HG03060 (cell line): ENCODE measurements at regions not wholly inside any gene's neighbourhood (a gene's known extent, or its start where the extent isn't known, plus 50 kb on each side); places are given as distances from the start of the nearest gene placed in this dataset.

Source experiments
- ATAC-seq: cut with Tn5 transposase; IDR thresholded peaks from one replicate; pipeline ENCODE4 v1.9.1; 2021; ENCODE audit warnings: low read depth, moderate number of reproducible peaks; ENCODE audit not compliant: unreplicated experiment

DNA sequence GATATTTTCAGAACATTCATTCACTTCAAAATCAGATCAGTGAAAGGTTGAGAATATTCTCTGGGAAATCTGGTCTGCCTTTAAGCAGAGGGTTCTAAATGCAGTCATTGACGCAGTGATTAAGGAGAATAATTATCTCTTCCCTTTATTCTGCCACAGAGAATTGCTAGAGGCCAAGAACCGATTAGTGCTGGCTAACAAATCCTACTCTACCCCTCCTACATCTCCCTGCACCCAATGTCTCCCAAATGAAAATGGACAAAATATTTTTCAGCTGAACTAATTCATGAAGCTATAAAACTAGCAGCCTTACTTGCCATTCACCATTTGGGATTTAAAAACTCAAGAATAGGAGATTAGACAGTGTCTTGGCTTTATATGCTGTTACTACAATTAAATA lies 185.5 kb upstream of the SOX9 start:
- ATAC-seq: no peak

DNA sequence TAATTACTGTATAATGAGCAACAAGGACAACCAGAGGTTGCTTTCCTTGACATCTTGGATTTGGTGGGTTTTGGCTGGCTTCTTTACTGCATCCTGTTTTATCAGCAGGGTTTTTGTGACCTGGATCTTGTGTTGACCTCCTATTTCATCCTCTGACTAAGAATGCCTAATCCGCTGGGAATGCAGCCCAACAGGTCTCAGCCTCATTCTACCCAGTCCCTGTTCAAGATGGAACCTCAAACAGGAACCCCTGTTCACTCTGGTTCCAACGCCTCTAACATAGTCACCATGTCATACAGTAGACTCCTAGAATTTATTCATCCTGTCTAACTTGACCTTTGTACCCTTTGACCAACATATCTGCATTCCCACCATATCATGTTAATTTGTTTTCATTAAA lies 183.8 kb upstream of the SOX9 start:
- ATAC-seq: no peak

DNA sequence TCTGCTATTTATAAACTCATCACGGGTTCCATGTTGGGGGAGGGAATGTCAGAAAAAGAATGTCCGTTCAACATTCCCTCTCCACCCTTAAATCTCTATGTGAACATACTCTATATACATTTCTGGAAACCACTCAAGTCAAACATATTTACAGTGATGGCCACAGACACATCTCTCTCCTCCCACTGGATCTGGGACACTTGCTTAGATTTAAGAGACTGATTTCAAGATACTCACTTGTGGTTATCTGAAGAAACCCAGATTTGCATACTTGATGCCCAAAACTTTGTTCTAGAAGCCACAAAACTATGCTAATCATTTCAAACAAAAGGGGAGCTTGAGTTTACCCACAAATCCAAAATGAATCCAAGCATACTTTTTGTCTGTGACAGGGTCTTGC lies 182.9 kb upstream of the SOX9 start:
- no peak for ATAC-seq

DNA sequence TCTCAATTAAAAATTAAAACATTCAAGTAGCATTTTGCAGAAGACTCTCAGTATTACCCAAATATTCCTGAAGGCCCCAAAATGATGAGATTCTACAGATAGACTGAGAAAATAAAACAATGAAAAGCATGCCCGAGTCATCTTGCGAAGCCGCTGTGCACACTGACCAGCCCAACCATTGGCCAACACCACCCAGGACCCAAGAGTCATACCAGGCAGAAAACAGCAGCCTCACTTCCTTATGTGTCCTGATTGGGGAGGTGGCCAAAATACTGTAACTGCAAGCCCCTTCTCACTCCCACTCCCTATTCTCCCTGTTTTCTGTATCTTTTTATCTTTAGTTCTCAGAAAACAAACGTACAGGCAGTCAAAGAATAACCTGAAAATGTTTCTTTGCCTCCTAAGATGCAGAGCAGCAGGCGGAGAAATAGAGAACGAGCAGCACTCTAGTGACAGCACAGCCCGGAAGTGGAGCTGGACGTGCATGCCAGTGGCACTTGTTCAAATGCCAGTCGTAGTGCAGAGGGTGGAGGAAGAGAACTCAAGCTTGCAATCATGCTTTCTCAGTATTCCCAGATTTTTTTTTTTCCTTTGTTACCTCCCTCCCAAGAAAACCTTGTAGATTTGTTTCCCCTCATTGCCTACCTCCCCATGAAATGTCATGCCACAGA lies 182.3 kb upstream of the SOX9 start:
- ATAC-seq: no peak

DNA sequence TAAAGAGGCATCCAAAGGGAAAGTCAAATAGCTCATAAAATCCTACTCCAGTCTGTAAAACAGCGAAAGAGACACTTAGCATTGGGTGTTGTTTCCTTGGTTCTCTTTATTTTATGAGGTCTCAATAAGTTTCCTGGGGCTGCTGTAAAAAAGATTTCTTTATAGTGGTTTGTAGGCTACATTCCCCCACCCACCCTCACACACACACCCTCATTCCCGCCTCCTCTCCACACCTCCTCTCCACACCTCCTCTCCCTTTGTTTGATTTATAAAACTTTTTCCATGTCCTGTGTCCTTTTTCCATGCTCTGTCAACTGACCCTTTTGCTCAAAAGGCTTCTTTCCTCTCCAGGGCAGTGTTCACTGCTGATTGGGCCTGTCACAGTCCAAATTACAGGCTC lies 178.9 kb upstream of the SOX9 start:
- no peak for ATAC-seq

DNA sequence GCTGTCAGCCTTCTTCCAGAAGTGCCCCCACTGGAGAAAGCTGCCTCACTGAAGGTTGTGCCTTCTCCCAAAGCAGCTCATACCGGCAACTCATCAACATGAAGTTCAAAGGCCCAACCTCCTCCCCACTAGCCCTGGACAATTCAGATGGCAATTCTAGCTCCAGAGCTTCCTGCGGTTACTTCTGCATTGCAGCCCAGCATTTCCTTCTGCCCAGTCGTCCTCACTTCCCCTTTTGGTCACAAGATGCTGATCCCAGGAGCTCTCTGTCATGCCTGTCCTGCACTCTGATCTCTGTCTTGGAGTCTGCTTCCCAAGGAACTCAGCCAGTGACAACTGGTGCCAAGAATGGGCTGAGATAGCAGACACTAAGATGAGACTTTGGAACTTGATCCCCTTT lies 178.2 kb upstream of the SOX9 start:
- no peak for ATAC-seq

DNA sequence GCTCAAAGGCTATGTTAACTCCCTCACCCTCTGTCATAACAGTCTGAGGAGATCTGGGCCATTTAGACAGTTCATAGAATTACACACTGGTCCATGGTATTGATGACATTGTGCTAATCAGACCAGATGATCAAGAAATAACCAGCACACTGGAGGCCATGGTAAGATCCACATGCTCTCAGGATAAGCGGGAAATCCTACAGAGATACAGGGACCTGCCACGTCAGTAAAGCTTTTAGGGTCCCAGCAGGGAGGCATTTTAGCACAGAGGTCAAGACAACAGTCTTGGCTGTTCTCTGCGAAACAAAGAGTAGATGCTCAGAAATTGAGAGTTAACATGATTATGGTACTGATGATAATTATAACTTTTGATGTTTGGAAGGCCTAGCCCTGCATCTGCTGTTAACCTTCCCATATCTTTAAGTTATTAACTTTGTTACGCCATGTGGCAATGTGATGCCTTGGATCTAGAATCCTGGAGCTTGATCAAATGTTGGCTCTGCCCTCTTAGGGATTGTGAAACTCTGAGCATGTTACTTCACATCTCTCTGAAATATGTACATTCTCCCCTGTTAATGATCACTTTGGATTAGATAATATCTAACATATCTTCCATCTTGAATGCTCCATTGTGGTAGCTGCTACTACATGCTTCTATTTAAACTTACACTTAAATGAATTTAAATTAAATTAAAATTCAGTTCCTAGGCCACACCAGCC lies 172.0 kb upstream of the SOX9 start:
- no peak for ATAC-seq

DNA sequence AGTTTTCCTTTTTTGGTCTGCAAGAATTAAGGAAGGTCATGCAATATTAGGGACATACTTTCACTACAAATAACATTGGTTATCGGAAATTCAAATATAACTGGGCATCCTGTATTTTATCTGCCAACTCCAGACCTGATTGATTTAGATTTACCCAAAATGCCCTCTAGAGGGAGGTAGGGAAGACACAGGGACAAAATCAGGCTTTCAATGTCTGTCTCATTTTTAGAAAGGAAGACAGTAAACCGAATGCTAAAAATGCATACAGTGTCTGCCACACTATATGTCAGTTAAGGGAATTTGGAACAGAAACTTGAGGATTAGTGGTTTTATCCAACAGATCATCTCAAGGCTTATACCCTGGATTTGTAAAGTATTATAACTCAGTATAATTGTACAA lies 161.7 kb upstream of the SOX9 start:
- ATAC-seq: no peak

DNA sequence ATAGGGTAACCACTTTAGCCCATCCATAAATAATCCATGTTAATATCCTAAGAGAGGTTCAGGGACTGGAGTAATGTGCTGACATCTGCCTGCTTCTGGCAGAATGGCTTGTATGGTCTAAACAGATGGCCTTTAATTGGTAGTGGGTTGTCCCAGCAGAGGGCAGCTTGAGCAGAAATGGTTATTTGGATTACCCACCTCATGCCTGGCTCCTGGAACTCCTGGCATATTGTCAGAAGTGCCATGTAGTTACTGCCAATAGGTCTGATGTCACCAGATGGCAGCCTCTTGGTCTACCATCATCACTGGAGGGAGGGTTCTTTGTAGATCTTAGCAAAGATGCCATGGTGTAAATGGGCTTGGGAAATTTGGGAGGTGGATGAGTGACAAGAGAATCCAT lies 157.5 kb upstream of the SOX9 start:
- no peak for ATAC-seq

DNA sequence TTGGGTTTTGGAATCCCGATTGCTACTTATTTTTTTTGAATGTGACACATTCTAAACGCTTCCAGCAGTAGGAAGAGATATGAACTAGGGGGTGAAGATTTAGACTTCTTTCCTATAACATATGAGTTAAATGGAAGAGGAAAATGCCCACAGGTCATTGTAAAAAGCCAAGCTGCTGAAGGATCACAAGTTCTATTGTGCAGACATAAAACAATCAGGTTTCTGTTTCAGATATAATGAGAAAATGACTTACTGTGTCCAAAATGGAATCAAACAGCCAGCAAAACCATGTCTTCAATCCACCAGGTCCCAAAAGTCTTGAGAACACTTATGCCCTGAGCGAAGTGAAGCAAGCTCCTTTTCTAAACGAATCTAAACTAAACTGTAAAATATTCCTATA lies 157.0 kb upstream of the SOX9 start:
- ATAC-seq: no peak

DNA sequence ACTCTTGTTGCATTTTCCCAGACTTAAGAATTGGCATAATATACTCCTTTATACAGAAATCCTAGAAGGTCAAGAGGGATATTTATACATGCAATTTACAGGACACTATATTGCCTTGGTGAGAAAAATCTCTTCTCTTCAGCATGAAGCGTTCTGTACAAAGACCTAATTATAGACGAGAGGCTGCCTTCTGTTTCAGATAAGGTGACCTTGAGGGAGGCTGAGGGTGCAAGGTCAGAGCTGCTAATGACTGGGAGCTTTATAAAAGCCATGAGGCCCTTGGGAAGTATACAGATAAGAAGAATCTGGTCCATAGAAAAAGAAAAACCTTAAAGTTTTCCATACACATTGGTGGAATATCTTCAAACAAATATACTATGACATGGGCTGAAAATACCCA lies 156.3 kb upstream of the SOX9 start:
- ATAC-seq: no peak

DNA sequence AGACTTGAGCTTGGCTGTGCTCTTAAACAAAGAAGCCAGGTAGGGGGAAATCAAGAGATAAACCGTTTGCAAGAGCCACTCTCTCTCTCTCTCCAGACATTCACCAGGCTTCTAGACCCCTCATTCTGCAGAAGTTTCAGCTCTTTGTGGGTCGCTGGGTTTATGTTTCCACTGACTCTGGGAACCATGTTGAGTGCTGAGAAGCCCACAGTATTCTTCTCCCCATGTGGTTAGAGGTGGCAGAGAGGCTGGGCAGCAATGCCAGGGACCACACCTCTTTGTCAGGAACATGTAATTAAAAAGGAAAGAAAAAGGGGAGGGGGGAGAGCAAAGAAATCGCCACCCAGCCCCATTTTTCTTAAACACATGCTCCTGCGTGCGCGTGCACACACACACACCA lies 154.8 kb upstream of the SOX9 start:
- ATAC-seq: no peak

DNA sequence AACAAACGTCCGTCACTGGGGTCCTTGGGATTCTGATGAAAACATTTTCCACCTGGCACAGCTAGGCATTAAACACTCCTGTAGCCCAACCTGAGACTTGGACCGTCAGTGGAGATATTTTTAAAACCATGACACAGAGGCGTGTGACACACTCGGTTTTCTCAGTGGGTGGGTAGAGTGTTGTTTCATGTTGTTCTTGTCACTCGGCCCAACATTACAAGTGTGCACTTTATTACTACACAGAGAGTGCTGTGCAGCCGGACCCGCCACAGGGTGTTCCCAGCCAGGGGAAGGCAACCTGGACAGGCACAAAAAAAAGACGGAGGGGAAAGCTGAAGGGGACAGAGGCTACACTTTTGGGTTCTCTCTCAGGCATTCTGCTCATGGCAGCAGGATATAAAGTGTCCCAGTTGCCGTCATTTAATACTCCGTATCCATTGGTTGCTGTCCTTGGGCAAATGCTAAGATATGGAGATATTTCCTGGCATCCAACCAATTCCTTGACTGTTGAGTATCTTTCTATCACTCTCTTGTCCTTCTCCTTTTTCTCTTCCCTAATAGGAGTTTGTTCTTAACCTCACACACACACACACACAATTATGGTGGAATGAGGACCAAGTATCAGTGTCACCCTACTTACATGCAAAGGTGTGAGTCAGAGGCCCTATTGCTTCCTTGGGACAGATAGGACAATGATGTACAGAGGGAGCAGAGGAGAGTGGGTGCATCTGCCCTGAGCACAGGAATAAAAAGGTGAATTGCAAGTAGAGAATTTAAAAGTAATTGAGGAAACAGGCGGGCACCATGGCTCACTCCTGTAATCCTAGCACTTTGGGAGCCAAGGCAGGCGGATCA lies 154.1 kb upstream of the SOX9 start:
- no peak for ATAC-seq

DNA sequence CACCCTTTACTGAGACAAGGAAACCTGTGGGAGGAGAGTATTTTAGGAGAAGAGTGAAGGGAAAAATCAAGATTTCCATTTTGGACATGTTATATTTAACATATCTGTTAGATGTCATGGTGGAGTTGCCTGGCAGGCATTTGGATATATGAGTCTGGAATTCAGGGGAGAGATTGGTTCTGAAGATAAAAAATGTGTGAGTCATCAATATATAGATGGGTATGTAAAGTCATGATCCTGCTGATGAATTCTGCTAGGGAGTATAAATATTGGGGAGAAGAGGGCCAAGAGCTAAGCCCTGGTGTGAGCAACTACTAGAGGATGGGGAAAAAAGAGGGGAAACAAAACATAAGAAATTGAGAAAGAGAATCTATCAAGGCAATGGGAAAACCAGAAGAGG lies 151.3 kb upstream of the SOX9 start:
- no peak for ATAC-seq

DNA sequence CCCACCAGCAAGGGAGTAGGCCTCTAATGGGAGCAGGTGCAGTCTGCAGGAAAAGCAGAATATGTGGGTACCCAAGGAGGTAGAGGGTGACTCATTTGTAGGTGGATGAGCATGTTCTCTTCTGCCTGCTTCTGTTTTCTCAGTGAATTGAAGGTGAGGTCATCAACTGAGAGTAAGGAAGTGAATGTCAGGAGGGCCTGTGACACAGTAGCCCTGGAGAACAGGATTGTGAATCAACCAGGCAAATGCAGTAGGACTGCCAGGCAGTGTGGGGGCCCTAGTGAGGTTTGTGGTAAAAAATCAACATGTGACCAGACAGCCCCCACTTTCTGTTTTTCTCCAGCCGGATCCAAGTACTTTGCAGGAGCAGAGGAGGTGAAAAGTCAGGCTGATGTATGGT lies 150.5 kb upstream of the SOX9 start:
- peak; percentile 74 for ATAC-seq

DNA sequence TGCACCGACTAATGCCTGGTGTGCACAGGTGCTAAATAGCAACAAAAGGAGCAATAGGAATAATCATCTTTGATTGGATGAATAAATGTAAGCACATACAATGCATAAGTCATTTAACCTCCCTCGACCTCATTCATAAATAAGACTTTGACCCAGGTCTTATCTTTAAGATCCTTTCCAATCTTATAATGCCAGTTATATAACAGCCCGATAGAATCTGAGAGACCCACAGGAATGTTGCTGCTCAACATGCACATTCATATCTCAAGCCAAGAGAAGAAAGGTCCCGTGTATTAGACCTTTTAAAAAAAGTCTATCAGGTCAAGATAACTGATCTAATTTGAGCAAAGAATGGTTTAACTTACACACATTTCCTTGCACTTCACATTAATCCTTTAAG lies 146.8 kb upstream of the SOX9 start:
- ATAC-seq: no peak

DNA sequence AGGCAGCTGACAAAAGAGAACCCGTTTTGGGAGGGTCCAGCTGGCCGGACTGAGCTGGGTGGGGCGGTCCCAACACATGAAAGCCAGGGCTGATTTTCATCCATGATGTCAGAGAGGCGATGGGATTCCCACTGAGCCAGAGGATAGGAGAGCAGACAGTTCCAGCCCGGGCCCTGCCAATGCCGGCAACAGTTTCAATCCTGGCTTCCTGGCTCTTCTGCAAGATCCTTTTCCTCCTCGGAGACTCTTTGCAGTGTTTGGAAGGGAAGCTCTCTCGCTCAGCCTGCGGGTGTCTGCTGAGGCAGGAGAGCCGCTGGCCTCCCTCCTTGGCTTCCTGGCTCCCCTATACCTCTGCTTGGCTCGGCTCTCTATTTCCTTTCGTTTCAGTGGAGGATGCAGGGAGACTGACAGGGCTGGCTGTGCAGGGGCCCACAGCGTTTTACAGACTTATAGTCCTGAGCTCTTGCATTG lies 145.5 kb upstream of the SOX9 start:
- ATAC-seq: no peak

DNA sequence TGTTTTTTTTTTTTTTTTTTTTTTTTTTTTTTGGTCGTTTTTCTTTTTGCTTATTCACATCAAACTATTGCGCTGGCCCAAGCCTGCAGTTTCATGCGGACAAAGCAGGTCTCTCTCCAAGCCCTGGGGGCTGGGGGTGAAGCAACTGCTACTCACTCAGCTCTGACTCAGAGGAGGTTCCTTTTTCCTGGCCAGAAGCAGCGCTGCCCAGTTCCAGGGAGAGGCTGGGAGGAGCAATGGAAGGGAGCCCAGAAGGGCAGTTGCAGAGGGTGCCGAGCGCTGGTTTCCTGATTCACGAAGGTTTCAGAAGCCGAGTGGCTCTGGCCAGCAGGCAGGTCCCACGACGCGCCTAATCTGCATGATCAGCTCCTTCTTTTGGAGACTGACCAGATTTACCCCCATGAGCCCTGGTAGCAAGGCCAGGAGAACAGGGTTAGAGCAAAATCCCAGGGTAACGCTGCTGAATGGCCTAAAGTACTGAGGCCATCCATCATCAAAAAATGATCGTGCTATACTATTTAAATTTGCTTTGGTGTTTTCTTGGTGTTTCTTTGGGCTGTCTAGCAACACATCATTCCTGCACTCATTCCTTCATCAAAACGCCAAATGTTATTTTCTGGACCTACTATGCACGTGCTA lies 144.7 kb upstream of the SOX9 start:
- ATAC-seq: no peak

DNA sequence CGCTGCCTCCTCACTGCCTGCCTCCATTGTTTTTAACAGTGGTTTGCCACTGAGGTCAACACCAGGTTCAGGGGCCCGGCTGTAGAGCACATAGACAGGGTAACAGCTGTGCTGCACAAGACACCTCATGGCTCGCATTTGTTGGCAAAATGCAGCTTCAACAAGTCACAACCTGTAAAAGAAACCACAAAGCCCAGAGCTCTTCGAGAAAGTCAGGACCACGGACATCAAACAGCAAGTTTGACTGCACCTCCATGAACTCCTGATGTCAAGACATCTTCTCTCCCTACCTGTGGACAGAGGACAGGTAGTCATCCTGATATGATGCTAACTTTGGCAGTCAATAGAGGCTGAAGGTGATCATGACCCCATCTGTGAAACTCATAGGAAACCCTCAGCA lies 142.4 kb upstream of the SOX9 start:
- no peak for ATAC-seq

DNA sequence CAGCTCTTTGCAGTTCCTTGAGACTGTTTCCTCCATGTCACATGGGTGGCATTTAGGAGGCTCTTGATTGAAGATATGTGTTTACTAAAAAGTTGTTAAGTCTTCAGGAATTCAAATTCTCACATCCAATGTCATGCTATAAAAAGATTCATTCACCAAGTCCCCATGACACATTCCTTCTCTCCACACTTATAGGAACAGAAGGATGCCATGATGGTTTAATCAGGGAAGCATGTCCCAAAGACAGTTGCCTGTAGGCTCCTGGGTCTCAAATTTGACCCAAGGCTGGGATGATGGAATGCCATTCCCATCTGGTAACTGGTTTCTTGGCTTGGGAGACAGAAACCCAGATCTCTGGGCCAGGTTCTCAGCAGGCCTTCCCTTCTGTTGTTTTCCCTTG lies 140.6 kb upstream of the SOX9 start:
- no peak for ATAC-seq

DNA sequence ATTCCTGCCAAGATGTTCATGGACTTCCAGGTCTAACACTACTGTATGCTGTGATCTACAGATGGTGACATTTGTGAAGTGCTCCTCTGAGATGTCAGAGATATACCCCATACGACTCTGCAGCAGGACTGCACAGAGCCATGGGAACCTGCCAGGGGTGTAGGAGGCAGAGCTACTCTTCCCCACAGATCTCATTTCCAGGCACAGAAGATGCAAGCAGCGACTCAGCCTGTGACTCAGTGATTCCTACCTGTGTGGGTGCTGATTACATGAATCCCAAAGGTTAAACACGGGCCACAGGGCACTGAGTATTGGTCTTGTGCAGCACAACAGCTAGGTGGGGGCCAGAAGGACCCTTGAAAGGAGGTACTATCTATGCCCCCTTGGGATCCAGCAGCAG lies 137.0 kb upstream of the SOX9 start:
- ATAC-seq: no peak
